Right atrium auricular region (tissue), 2 donors: ENCODE measurements at regions not wholly inside any gene's neighbourhood (a gene's known extent, or its start where the extent isn't known, plus 50 kb on each side); places are given as distances from the start of the nearest gene placed in this dataset.

Source experiments
- DNase-seq: peaks from one replicate; pipeline ENCODE4 v3.0.0-alpha.2; 2019; ENCODE audit warnings: low spot score
- H3K27ac ChIP-seq, 2 donors: fragments of 200-600 bp; sonication (generic); 1 replicate in 1 of 2; 2 replicates in 1 of 2; pipeline ENCODE4 v1.5.1; 2016 to 2019
- H3K27me3 ChIP-seq, 2 donors: fragments of 200-600 bp; sonication (generic); one replicate each; pipeline versions ENCODE4 v1.5.1 to v1.6.0; 2017 to 2019
- H3K36me3 ChIP-seq: fragments of 200-600 bp; sonication (generic); one replicate; pipeline ENCODE4 v1.5.1; 2016
- H3K4me1 ChIP-seq, 2 donors: fragments of 200-600 bp; sonication (generic); one replicate each; pipeline versions ENCODE4 v1.5.1 to v1.6.0; 2017 to 2019
- H3K4me3 ChIP-seq, 2 donors: fragments of 200-600 bp; sonication (generic); 1 replicate in 1 of 2; 2 replicates in 1 of 2; pipeline ENCODE4 v1.5.1; 2017 to 2019; ENCODE audit warnings: mild to moderate bottlenecking in 1 of 2, moderate library complexity in 1 of 2
- H3K9me3 ChIP-seq, 2 donors: fragments of 200-600 bp; sonication (generic); one replicate each; pipeline ENCODE4 v1.5.1; 2019
- TF ChIP-seq, protein P1 (sequence below), 2 donors: fragments of 200-600 bp; sonication (generic); IDR thresholded peaks; one replicate each; pipeline ENCODE4 v1.5.1; 2019; ENCODE audit warnings: antibody characterized with exemption in 2 of 2

DNA sequence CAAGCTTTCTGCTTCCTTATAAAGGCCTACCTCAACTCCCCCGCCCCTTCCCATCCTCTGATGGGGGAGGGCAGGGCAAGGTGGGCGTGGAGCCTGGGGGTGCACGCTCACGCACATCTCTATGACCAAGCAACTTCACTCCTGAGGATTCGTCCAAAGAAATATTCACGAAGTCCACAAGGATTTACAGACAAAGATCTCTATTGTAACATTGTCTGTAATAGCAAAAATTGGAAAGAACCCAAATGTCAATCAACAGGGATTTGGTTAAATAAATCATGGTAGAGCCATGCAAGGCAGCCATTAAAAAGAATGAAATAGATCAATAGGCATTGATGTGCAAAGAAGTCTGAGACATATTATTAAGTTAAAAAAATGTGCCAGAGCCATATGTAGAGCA is 130.4 kb upstream of the AFDN start:
- TF ChIP-seq, protein P1, sequence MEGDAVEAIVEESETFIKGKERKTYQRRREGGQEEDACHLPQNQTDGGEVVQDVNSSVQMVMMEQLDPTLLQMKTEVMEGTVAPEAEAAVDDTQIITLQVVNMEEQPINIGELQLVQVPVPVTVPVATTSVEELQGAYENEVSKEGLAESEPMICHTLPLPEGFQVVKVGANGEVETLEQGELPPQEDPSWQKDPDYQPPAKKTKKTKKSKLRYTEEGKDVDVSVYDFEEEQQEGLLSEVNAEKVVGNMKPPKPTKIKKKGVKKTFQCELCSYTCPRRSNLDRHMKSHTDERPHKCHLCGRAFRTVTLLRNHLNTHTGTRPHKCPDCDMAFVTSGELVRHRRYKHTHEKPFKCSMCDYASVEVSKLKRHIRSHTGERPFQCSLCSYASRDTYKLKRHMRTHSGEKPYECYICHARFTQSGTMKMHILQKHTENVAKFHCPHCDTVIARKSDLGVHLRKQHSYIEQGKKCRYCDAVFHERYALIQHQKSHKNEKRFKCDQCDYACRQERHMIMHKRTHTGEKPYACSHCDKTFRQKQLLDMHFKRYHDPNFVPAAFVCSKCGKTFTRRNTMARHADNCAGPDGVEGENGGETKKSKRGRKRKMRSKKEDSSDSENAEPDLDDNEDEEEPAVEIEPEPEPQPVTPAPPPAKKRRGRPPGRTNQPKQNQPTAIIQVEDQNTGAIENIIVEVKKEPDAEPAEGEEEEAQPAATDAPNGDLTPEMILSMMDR (IDR thresholded peaks at IDR 0.05): no peak
- Histone ChIP-seq H3K9me3 (no peaks in the 10 kb centered on the region), H3K4me3 (no peak overlapping the region)

DNA sequence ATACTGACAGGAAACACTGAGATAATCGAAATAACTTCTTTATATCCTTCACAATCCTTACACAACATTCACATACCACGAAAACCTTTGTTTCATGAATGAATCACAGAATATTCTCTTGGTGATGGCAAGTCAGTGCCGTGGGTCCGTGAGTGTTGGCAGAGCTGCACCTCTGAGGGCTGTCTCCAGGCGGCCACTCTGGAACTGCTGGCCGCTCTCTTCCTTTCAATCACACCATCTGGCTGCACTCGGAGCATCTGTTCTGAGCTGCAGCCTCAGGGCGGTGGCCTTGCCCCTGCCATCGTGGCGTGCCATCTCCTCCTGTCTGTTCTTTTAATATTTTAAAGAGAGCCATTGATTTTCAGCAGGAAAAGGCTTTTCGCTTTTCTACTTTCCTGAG is 129.4 kb upstream of the AFDN start:
- DNase-seq: no peak
- Histone ChIP-seq H3K27ac (no peak overlapping the region), H3K4me3 (no peak overlapping the region), H3K27me3 (no peaks in the 10 kb centered on the region), H3K36me3 (no peaks in the 10 kb centered on the region), H3K9me3 (no peaks in the 10 kb centered on the region), H3K4me1 (peaks cover 0 to 19% of the 10 kb centered on the region in 2 donors)
- TF ChIP-seq, protein P1 (IDR thresholded peaks at IDR 0.05): no peak

More for the DNA sequence above, 130.4 kb upstream of the AFDN start:
- Histone ChIP-seq H3K36me3 (no peaks in the 10 kb centered on the region), H3K27ac (no peak overlapping the region), H3K27me3 (no peaks in the 10 kb centered on the region), H3K4me1 (peaks cover 0 to 19% of the 10 kb centered on the region in 2 donors)
- no peak for DNase-seq

DNA sequence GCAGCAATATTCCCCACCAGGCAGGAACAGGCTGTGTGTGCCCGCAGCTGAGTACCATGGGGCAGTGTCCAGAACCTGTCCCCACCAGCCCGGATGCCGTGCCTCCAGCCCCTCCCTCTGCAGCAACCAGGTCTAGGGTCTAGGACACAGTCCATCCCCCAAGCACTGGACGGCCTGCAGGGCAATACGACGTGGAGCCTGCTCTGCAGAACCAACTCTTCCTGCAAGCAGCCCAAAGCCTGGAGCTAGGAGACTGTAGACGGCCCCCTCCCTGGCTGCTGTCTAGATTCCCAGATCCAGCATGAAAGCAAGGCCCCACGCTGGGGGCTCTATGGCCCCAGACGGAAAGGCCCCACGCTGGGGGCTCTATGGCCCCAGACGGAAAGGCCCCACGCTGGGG is 128.2 kb upstream of the AFDN start:
- Histone ChIP-seq H3K27ac (peak overlapping the region in 1 of 2 donors; percentile 77), H3K4me3 (no peak overlapping the region), H3K4me1 (peaks cover 0 to 19% of the 10 kb centered on the region in 2 donors), H3K9me3 (no peaks in the 10 kb centered on the region), H3K27me3 (no peaks in the 10 kb centered on the region), H3K36me3 (no peaks in the 10 kb centered on the region)
- TF ChIP-seq, protein P1 (IDR thresholded peaks at IDR 0.05): no peak
- DNase-seq: no peak

DNA sequence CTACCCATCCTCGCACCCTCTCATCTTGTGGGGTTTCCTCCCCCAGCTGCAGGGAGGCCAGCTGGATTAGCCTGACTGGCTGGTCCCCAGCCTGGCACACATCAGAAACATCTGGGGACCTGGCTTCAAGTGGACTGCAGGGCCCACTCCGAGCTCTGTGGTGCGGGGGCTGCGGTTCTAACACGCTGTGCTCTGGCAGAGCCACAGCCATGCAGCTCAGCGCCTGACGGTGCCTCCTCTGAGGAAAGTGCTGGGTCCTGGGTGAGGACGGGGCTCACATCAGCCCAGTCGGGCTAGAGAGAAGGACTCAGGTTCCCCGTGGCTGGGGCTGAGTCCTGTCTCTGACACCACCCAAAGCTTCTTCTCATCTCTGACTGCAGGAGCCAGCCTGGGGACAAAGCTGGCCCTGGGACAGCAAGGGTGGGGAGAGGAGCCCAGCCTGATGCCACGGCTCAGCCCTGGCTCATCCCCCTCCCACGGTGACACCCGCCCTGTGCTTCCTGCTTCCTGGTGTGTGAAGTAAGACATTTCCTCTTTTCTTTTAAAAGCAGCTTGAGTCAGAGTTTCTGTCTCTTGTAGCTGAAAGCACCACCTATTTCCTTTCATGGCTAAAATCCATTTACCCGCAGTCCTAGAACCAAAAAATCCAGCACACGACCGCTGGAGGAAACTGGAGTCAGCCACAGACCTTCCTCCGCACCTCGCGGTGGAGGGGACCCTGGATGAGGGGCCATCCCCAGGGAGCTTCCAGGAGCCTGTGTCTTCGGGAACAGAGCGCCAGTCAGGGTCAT is 127.4 kb upstream of the AFDN start:
- H3K4me3 ChIP-seq: peak overlapping the region in 1 of 2 donors; percentile 21
- no peaks in the 10 kb centered on the region for H3K27me3 ChIP-seq
- H3K9me3 ChIP-seq: no peaks in the 10 kb centered on the region
- TF ChIP-seq, protein P1 (IDR thresholded peaks at IDR 0.05): no peak
- no peaks in the 10 kb centered on the region for H3K36me3 ChIP-seq
- peak overlapping the region; percentile 77 to 82 for H3K27ac ChIP-seq
- peaks cover 0 to 19% of the 10 kb centered on the region in 2 donors for H3K4me1 ChIP-seq
- DNase-seq: peak; percentile 89

DNA sequence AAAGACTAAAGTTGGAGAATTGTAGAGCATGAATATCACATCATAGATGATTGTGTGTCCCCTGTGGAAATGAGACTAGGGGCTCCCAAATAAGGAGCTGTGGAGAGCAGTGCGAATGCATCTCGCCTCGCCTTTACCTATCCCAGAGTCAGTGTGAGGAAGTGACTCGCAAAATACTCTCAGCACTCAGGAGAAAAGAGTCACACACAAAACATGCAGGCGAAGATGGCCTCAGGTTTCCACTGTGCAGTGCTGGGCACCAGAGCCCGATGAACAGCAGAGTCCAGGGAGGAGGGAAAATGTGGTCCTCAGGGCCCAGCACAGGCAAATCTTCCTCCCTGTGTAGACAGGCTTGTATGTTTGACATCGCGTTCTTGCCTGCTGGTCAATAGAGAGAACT is 126.5 kb upstream of the AFDN start:
- no peaks in the 10 kb centered on the region for H3K27me3 ChIP-seq
- TF ChIP-seq, protein P1 (IDR thresholded peaks at IDR 0.05): no peak
- H3K27ac ChIP-seq: peak overlapping the region; percentile 77 to 82
- H3K9me3 ChIP-seq: no peaks in the 10 kb centered on the region
- no peaks in the 10 kb centered on the region for H3K36me3 ChIP-seq
- no peak for DNase-seq
- peaks cover 0 to 19% of the 10 kb centered on the region in 2 donors for H3K4me1 ChIP-seq
- H3K4me3 ChIP-seq: no peak overlapping the region
